Neural progenitor cell (in vitro differentiated cells): ENCODE measurements at regions not wholly inside any gene's neighbourhood (a gene's known extent, or its start where the extent isn't known, plus 50 kb on each side); places are given as distances from the start of the nearest gene placed in this dataset.

ENCODE experiments used
- DNase-seq: peaks from one replicate; pipeline ENCODE4 v3.0.0-alpha.2; 2016; ENCODE audit warnings: low spot score
- H2AFZ ChIP-seq: fragments of 200-600 bp; sonication (generic); replicated peaks from 2 replicates; pipeline ENCODE4 v1.6.1; 2016; ENCODE audit warnings: antibody characterized with exemption
- H3F3A ChIP-seq: fragments of 200-600 bp; sonication (generic); 2 replicates; pipeline ENCODE4 v1.6.1; 2016; ENCODE audit warnings: antibody characterized with exemption, low read depth
- H3K27ac ChIP-seq: fragments of 200-600 bp; sonication (generic); 2 replicates; pipeline ENCODE4 v1.5.1; 2016; ENCODE audit warnings: mild to moderate bottlenecking
- H3K27me3 ChIP-seq: fragments of 200-600 bp; sonication (generic); 2 replicates; pipeline ENCODE4 v1.6.1; 2016; ENCODE audit warnings: mild to moderate bottlenecking, moderate library complexity
- H3K36me3 ChIP-seq: fragments of 200-600 bp; sonication (generic); 2 replicates; pipeline ENCODE4 v1.5.1; 2016
- H3K4me1 ChIP-seq: fragments of 200-600 bp; sonication (generic); 2 replicates; pipeline ENCODE4 v1.6.1; 2016; ENCODE audit warnings: mixed run types
- H3K4me2 ChIP-seq: fragments of 200-600 bp; sonication (generic); 2 replicates; pipeline ENCODE4 v1.6.1; 2016
- H3K4me3 ChIP-seq: fragments of 200-600 bp; sonication (generic); 2 replicates; pipeline ENCODE4 v1.5.1; 2016
- H3K79me2 ChIP-seq: fragments of 200-600 bp; sonication (generic); 2 replicates; pipeline ENCODE4 v1.6.1; 2016; ENCODE audit warnings: low read depth
- H3K9ac ChIP-seq: fragments of 200-600 bp; sonication (generic); 2 replicates; pipeline ENCODE4 v1.6.1; 2016
- H3K9me3 ChIP-seq: fragments of 200-600 bp; sonication (generic); 2 replicates; pipeline ENCODE4 v1.5.1; 2016; ENCODE audit warnings: low read depth
- H4K20me1 ChIP-seq: fragments of 200-600 bp; sonication (generic); 2 replicates; pipeline ENCODE4 v1.6.1; 2016; ENCODE audit warnings: low read depth
- H3K27ac Mint-ChIP-seq: 3 replicates; pipeline ENCODE4 v1.8.0; 2021; ENCODE audit warnings: mixed read lengths
- H3K27me3 Mint-ChIP-seq: 2 replicates; pipeline ENCODE4 v1.8.0; 2022; ENCODE audit warnings: low read depth, mild to moderate bottlenecking, inconsistent platforms, moderate library complexity, mixed read lengths; ENCODE audit not compliant: insufficient read depth
- H3K36me3 Mint-ChIP-seq: 3 replicates; pipeline ENCODE4 v1.8.0; 2021; ENCODE audit warnings: mixed read lengths
- H3K4me1 Mint-ChIP-seq: 3 replicates; pipeline ENCODE4 v1.8.0; 2021; ENCODE audit warnings: mixed read lengths
- H3K4me3 Mint-ChIP-seq: 3 replicates; pipeline ENCODE4 v1.8.0; 2021; ENCODE audit warnings: mild to moderate bottlenecking, moderate library complexity, mixed read lengths
- H3K9me3 Mint-ChIP-seq: 3 replicates; pipeline ENCODE4 v1.8.0; 2020; ENCODE audit warnings: mixed read lengths
- CTCF ChIP-seq: fragments of 200-600 bp; sonication (generic); IDR thresholded peaks from 2 replicates; pipeline ENCODE4 v1.5.1; 2017; ENCODE audit warnings: antibody characterized with exemption, mild to moderate bottlenecking
- EZH2 ChIP-seq: fragments of 200-600 bp; sonication (generic); IDR thresholded peaks from 2 replicates; pipeline ENCODE4 v1.6.1; 2017; ENCODE audit warnings: antibody characterized with exemption, mild to moderate bottlenecking, moderate library complexity
- EZH2phosphoT487 ChIP-seq: fragments of 200-600 bp; sonication (generic); IDR thresholded peaks from 2 replicates; pipeline ENCODE4 v1.6.1; 2017; ENCODE audit warnings: antibody characterized with exemption

- Histone ChIP-seq H3K4me2 (no peak overlapping the region), H3K9me3 (no peaks in the 10 kb centered on the region), H3K27me3 (no peaks in the 10 kb centered on the region), H3K4me3 (no peak overlapping the region), H3F3A (no peaks in the 10 kb centered on the region), H2AFZ (peak overlapping the region; percentile 22), H3K79me2 (no peaks in the 10 kb centered on the region), H3K9ac (no peak overlapping the region), H3K27ac (no peak overlapping the region), H3K4me1 (peaks cover 9% of the 10 kb centered on the region), H4K20me1 (no peaks in the 10 kb centered on the region), H3K36me3 (no peaks in the 10 kb centered on the region)
- H3K27ac Mint-ChIP-seq = peak overlapping the region; percentile 11
- peaks cover under 1% of the 10 kb centered on the region for H3K27me3 Mint-ChIP-seq
- H3K9me3 Mint-ChIP-seq = peaks cover 13% of the 10 kb centered on the region
- peaks cover 2% of the 10 kb centered on the region for H3K36me3 Mint-ChIP-seq
- H3K4me3 Mint-ChIP-seq = no peak overlapping the region
- no peak for DNase-seq
- TF ChIP-seq EZH2 = no peak
- TF ChIP-seq EZH2phosphoT487 = no peak
- no peak for TF ChIP-seq CTCF
- H3K4me1 Mint-ChIP-seq = peaks cover 41% of the 10 kb centered on the region
Measured at GRCh38 chr18:25423267-25423666, 71.3 kb upstream of the ZNF521 start.

- H3K9ac ChIP-seq = no peak overlapping the region
- H3K27me3 ChIP-seq = no peaks in the 10 kb centered on the region
- TF ChIP-seq EZH2phosphoT487 (no peak), EZH2 (no peak), CTCF (no peak)
- no peak overlapping the region for H3K4me3 ChIP-seq
- no peak overlapping the region for H3K4me2 ChIP-seq
- no peak overlapping the region for H3K27ac ChIP-seq
- H3K4me1 ChIP-seq = peaks cover 10% of the 10 kb centered on the region
- H4K20me1 ChIP-seq = no peaks in the 10 kb centered on the region
- DNase-seq = no peak
- H2AFZ ChIP-seq = no peak overlapping the region
- no peaks in the 10 kb centered on the region for H3F3A ChIP-seq
- Mint-ChIP-seq H3K9me3 (peaks cover 5% of the 10 kb centered on the region), H3K36me3 (peaks cover 1% of the 10 kb centered on the region), H3K27me3 (no peaks in the 10 kb centered on the region), H3K4me1 (peaks cover 51% of the 10 kb centered on the region), H3K4me3 (no peak overlapping the region), H3K27ac (no peak overlapping the region)
- no peaks in the 10 kb centered on the region for H3K9me3 ChIP-seq
- H3K36me3 ChIP-seq = no peaks in the 10 kb centered on the region
- no peaks in the 10 kb centered on the region for H3K79me2 ChIP-seq
Measured at GRCh38 chr18:25422230-25422629, 70.3 kb upstream of the ZNF521 start.

GRCh38 chr18:25420077-25420825 is 68.3 kb upstream of the ZNF521 start:
- peak overlapping the region; percentile 85 for H3K27ac Mint-ChIP-seq
- no peak overlapping the region for H3K4me3 ChIP-seq
- H3K9ac ChIP-seq = no peak overlapping the region
- H3K27ac ChIP-seq = no peak overlapping the region
- H3F3A ChIP-seq = no peaks in the 10 kb centered on the region
- TF ChIP-seq CTCF = no peak
- TF ChIP-seq EZH2 = no peak
- TF ChIP-seq EZH2phosphoT487 = no peak
- peak overlapping the region; percentile 89 for H2AFZ ChIP-seq
- no peaks in the 10 kb centered on the region for H3K36me3 ChIP-seq
- peaks cover 30% of the 10 kb centered on the region for H3K4me1 ChIP-seq
- peak; percentile 36 for DNase-seq
- peaks cover 71% of the 10 kb centered on the region for H3K4me1 Mint-ChIP-seq
- H3K79me2 ChIP-seq = no peaks in the 10 kb centered on the region
- H3K9me3 ChIP-seq = no peaks in the 10 kb centered on the region
- H4K20me1 ChIP-seq = no peaks in the 10 kb centered on the region
- no peak overlapping the region for H3K4me3 Mint-ChIP-seq
- H3K4me2 ChIP-seq = peak overlapping the region; percentile 25
- H3K27me3 ChIP-seq = no peaks in the 10 kb centered on the region
- no peaks in the 10 kb centered on the region for H3K27me3 Mint-ChIP-seq
- H3K36me3 Mint-ChIP-seq = no peaks in the 10 kb centered on the region
- H3K9me3 Mint-ChIP-seq = no peaks in the 10 kb centered on the region
